ENCODE measurements at regions not wholly inside any gene's neighbourhood (a gene's known extent, or its start where the extent isn't known, plus 50 kb on each side); places are given as distances from the start of the nearest gene placed in this dataset.

DNA sequence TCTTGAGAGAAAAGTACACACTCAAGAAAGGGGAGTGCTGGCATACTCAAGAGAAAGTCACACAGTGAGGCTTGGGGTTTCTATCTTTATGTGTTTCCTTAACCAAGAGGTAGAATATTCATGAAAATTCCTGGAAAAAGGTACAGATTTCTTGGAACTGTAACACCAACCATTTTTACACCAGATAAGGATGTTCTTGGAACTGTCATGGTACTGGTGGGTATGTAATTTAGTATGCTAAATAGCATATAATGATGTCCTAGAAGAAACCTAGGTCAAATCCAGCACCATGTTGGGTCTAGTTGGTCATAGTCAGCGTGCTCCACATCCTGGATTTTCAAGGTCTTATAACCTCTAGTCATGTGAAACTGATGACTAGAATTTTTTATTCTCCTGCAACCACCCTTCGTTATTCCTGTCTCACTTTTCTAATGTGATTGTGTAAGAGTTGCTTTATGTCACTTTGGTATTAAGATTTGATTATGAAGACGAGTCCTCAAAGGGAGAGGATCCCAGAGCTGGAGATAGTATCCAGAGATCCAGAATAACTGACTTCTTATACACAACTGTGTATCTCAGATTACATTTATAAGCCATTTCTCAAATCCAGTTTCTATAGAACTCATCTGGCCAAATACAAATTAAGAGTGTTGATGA is 510.1 kb downstream of the TMTC2 start:
- Histone ChIP-seq H3K4me3 (no peak overlapping the region), H3K4me1 (ENCODE audit: low read depth) (no peaks in the 10 kb centered on the region), H3K36me3 (ENCODE audit: low read depth) (no peaks in the 10 kb centered on the region), H3K9me3 (no peaks in the 10 kb centered on the region)
- intact Hi-C loops (cut with DNase I, micrococcal nuclease) = no loop called here
- TF ChIP-seq CTCF (IDR thresholded peaks at IDR 0.05) = no peak
- ATAC-seq = no peak
- no peak for DNase-seq

- ATAC-seq (no peak), DNase-seq (no peak)
- intact Hi-C loops (cut with DNase I, micrococcal nuclease) = no loop called here
- TF ChIP-seq CTCF (IDR thresholded peaks at IDR 0.05) = no peak
- no peaks in the 10 kb centered on the region for H3K4me1 ChIP-seq (ENCODE audit: low read depth)
- H3K9me3 ChIP-seq = no peaks in the 10 kb centered on the region
- no peaks in the 10 kb centered on the region for H3K36me3 ChIP-seq (ENCODE audit: low read depth)
- H3K4me3 ChIP-seq = no peak overlapping the region
Measured at GRCh38 chr12:83190631-83191390, 504.1 kb downstream of the TMTC2 start.

GRCh38 chr12:83186419-83186818 is 499.7 kb downstream of the TMTC2 start:
- no peak overlapping the region for H3K4me3 ChIP-seq
- ATAC-seq = no peak
- H3K4me1 ChIP-seq (ENCODE audit: low read depth) = no peaks in the 10 kb centered on the region
- no peak for DNase-seq
- TF ChIP-seq CTCF (IDR thresholded peaks at IDR 0.05) = no peak
- intact Hi-C loops (cut with DNase I, micrococcal nuclease) = no loop called here
- H3K36me3 ChIP-seq (ENCODE audit: low read depth) = no peaks in the 10 kb centered on the region
- H3K9me3 ChIP-seq = no peaks in the 10 kb centered on the region

- no peaks in the 10 kb centered on the region for H3K4me1 ChIP-seq (ENCODE audit: low read depth)
Measured at GRCh38 chr12:83185241-83185640, 498.5 kb downstream of the TMTC2 start.

More at GRCh38 chr12:83185241-83185640, 498.5 kb downstream of the TMTC2 start:
- no peak for DNase-seq
- H3K4me3 ChIP-seq = no peak overlapping the region
- ATAC-seq = no peak
- no peak for TF ChIP-seq CTCF (IDR thresholded peaks at IDR 0.05)
- no peaks in the 10 kb centered on the region for H3K9me3 ChIP-seq
- no peaks in the 10 kb centered on the region for H3K36me3 ChIP-seq (ENCODE audit: low read depth)
- intact Hi-C loops (cut with DNase I, micrococcal nuclease) = no loop called here

All from mucosa of descending colon (tissue), 3 donors.